Neural cell (in vitro differentiated cells): ENCODE measurements at regions not wholly inside any gene's neighbourhood (a gene's known extent, or its start where the extent isn't known, plus 50 kb on each side); places are given as distances from the start of the nearest gene placed in this dataset.

Source experiments
- H2AFZ ChIP-seq: fragments of 200-600, 300-800 bp; sonication (generic), shearing (Covaris generic); 2 replicates; pipeline ENCODE4 v1.6.0; 2014; ENCODE audit warnings: low read depth, mild to moderate bottlenecking, antibody characterized with exemption, low read length, moderate library complexity
- H3F3A ChIP-seq: fragments of 200-600 bp; shearing (Covaris generic); 2 replicates; pipeline ENCODE4 v1.6.1; 2016; ENCODE audit warnings: mild to moderate bottlenecking, moderate library complexity, mixed read lengths, antibody characterized with exemption, low read length; ENCODE audit not compliant: insufficient read depth, poor library complexity, severe bottlenecking
- H3K27ac ChIP-seq: fragments of 200-600, 300-800 bp; sonication (generic), shearing (Covaris generic); 2 replicates; pipeline ENCODE4 v1.5.1; 2014; ENCODE audit warnings: mild to moderate bottlenecking, low read length, moderate library complexity
- H3K27me3 ChIP-seq: fragments of 300-800, 200-600 bp; sonication (generic), shearing (Covaris generic); 2 replicates; pipeline ENCODE4 v1.6.0; 2014; ENCODE audit warnings: mild to moderate bottlenecking, low read depth, low read length, moderate library complexity; ENCODE audit not compliant: insufficient read depth
- H3K36me3 ChIP-seq: fragments of 300-800, 200-600 bp; sonication (generic), shearing (Covaris generic); 2 replicates; pipeline ENCODE4 v1.5.1; 2014; ENCODE audit warnings: mild to moderate bottlenecking, antibody characterized with exemption, low read length, moderate library complexity; ENCODE audit not compliant: insufficient read depth
- H3K4me2 ChIP-seq: fragments of 300-800, 200-600 bp; sonication (generic), shearing (Covaris generic); 2 replicates; pipeline ENCODE4 v1.6.0; 2014; ENCODE audit warnings: mild to moderate bottlenecking, low read length
- H3K4me3 ChIP-seq: fragments of 300-800, 200-600 bp; sonication (generic), shearing (Covaris generic); 2 replicates; pipeline ENCODE4 v1.5.1; 2014; ENCODE audit warnings: mild to moderate bottlenecking, low read length, moderate library complexity
- H3K79me2 ChIP-seq: fragments of 200-600 bp; shearing (Covaris generic); replicated peaks from 2 replicates; pipeline ENCODE4 v1.6.0; 2014; ENCODE audit warnings: mild to moderate bottlenecking, low read length, moderate library complexity; ENCODE audit not compliant: insufficient read depth
- H3K9ac ChIP-seq: fragments of 300-800, 200-600 bp; sonication (generic), shearing (Covaris generic); 2 replicates; pipeline ENCODE4 v1.6.1; 2016; ENCODE audit warnings: mild to moderate bottlenecking, low read length, mixed read lengths
- H3K9me2 ChIP-seq: fragments of 200-600 bp; shearing (Covaris generic); 2 replicates; pipeline ENCODE4 v1.6.1; 2016; ENCODE audit warnings: mild to moderate bottlenecking, low read length, mixed read lengths; ENCODE audit not compliant: insufficient read depth
- H3K9me3 ChIP-seq: fragments of 200-600, 300-800 bp; sonication (generic), shearing (Covaris generic); 2 replicates; pipeline ENCODE4 v1.6.1; 2016; ENCODE audit warnings: mild to moderate bottlenecking, mixed run types, low read length, moderate library complexity, mixed read lengths
- H4K20me1 ChIP-seq: fragments of 200-600 bp; shearing (Covaris generic); 2 replicates; pipeline ENCODE4 v1.6.1; 2016; ENCODE audit warnings: mild to moderate bottlenecking, mixed run types; ENCODE audit not compliant: insufficient read depth
- CTCF ChIP-seq: fragments of 450-650 bp; IDR thresholded peaks from 2 replicates; pipeline ENCODE4 v1.5.1; 2014; ENCODE audit warnings: antibody characterized with exemption, mild to moderate bottlenecking, moderate library complexity; ENCODE audit not compliant: poor library complexity, severe bottlenecking
- POLR2AphosphoS5 ChIP-seq: IDR thresholded peaks from 2 replicates; pipeline ENCODE4 v1.6.1; 2012
- RAD21 ChIP-seq: fragments of 450-650 bp; conservative IDR thresholded peaks from 2 replicates; pipeline ENCODE4 v1.6.1; 2014; ENCODE audit warnings: antibody characterized with exemption, mild to moderate bottlenecking, moderate library complexity
- SMC3 ChIP-seq: fragments of 450-650 bp; conservative IDR thresholded peaks from 2 replicates; pipeline ENCODE4 v1.6.1; 2014; ENCODE audit warnings: antibody characterized with exemption, mild to moderate bottlenecking, moderate library complexity; ENCODE audit not compliant: poor library complexity
- TAF1 ChIP-seq: IDR thresholded peaks from 2 replicates; pipeline ENCODE4 v1.6.1; 2012; ENCODE audit warnings: low read depth

- TF ChIP-seq TAF1: no peak
- no peak for TF ChIP-seq CTCF
- TF ChIP-seq RAD21: no peak
- no peak for TF ChIP-seq SMC3
- TF ChIP-seq POLR2AphosphoS5: no peak
- Histone ChIP-seq H3K36me3 (no peaks in the 10 kb centered on the region), H3K4me2 (no peak overlapping the region), H4K20me1 (no peaks in the 10 kb centered on the region), H3F3A (no peaks in the 10 kb centered on the region), H3K4me3 (no peak overlapping the region), H3K27me3 (no peaks in the 10 kb centered on the region), H3K9me3 (no peaks in the 10 kb centered on the region), H3K9ac (no peak overlapping the region), H3K27ac (no peak overlapping the region), H3K79me2 (no peaks in the 10 kb centered on the region), H2AFZ (no peak overlapping the region), H3K9me2 (no peaks in the 10 kb centered on the region)
Measured at GRCh38 chrX:54695816-54696487, 102.1 kb downstream of the ITIH6 start.
